Parathyroid adenoma (tissue), 2 donors: ENCODE measurements at regions not wholly inside any gene's neighbourhood (a gene's known extent, or its start where the extent isn't known, plus 50 kb on each side); places are given as distances from the start of the nearest gene placed in this dataset.

Experiments
- H2AFZ ChIP-seq: fragments of 300-600 bp; sonication (generic); one replicate; pipeline ENCODE4 v1.7.0; 2017; ENCODE audit warnings: antibody characterized with exemption, mild to moderate bottlenecking
- H3K27ac ChIP-seq: fragments of 300-600 bp; sonication (generic); one replicate; pipeline ENCODE4 v1.7.0; 2017
- H3K27me3 ChIP-seq: fragments of 300-600 bp; sonication (generic); one replicate; pipeline ENCODE4 v1.7.0; 2017; ENCODE audit warnings: low read length; ENCODE audit not compliant: control insufficient read depth, insufficient read depth
- H3K36me3 ChIP-seq: fragments of 300-600 bp; sonication (generic); one replicate; pipeline ENCODE4 v1.7.0; 2017; ENCODE audit warnings: low read length; ENCODE audit not compliant: control insufficient read depth, insufficient read depth
- H3K4me1 ChIP-seq: fragments of 300-600 bp; sonication (generic); one replicate; pipeline ENCODE4 v1.7.0; 2017; ENCODE audit warnings: control low read depth
- H3K4me2 ChIP-seq: fragments of 300-600 bp; sonication (generic); one replicate; pipeline ENCODE4 v1.7.0; 2017; ENCODE audit warnings: low read length
- H3K4me3 ChIP-seq: fragments of 300-600 bp; sonication (generic); one replicate; pipeline ENCODE4 v1.7.0; 2017; ENCODE audit warnings: low read depth, low read length
- H3K79me2 ChIP-seq: fragments of 300-600 bp; sonication (generic); one replicate; pipeline ENCODE4 v1.7.0; 2017; ENCODE audit warnings: control low read depth
- H3K9ac ChIP-seq: fragments of 300-600 bp; sonication (generic); one replicate; pipeline ENCODE4 v1.7.0; 2017; ENCODE audit warnings: mild to moderate bottlenecking
- H3K9me3 ChIP-seq: fragments of 300-600 bp; sonication (generic); one replicate; pipeline ENCODE4 v1.7.0; 2017; ENCODE audit warnings: low read length; ENCODE audit not compliant: control insufficient read depth
- CTCF ChIP-seq: fragments of 300-600 bp; sonication (generic); IDR thresholded peaks from one replicate; pipeline ENCODE4 v1.7.0; 2017; ENCODE audit warnings: antibody characterized with exemption, mild to moderate bottlenecking
- donor health status: primary hyperparathyroidism.

DNA sequence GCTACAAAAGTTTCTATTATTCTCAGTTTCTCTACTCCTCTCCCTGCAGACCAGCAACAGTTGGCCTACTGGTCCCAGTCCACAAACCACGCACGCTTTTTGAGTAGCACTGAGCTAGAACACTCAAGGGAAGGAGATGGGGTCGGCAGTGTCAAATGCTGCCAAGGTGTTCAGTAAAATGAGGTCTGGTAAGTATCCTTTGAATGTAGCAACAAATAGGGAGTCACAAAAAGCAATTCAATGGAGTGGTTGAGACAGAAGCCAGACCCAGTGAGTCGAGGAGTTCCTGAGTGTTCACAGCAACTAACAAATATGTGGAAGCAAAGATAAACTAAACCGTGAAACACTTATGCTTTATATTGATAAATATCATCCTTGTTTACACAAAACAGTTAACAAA lies 355.7 kb downstream of the MID1IP1 start:
- no peak overlapping the region for H3K9ac ChIP-seq
- no peak for TF ChIP-seq CTCF
- H2AFZ ChIP-seq, result no peak overlapping the region
- no peak overlapping the region for H3K4me3 ChIP-seq
- H3K4me1 ChIP-seq, result no peaks in the 10 kb centered on the region
- no peaks in the 10 kb centered on the region for H3K9me3 ChIP-seq
- H3K36me3 ChIP-seq, result no peaks in the 10 kb centered on the region
- H3K79me2 ChIP-seq, result no peaks in the 10 kb centered on the region
- H3K27me3 ChIP-seq, result no peaks in the 10 kb centered on the region
- no peak overlapping the region for H3K27ac ChIP-seq
- no peak overlapping the region for H3K4me2 ChIP-seq

GRCh38 chrX:39157796-39158195 lies 356.5 kb downstream of the MID1IP1 start:
- Histone ChIP-seq H3K4me2 (no peak overlapping the region), H3K36me3 (no peaks in the 10 kb centered on the region), H3K4me3 (no peak overlapping the region), H3K9me3 (no peaks in the 10 kb centered on the region), H2AFZ (no peak overlapping the region), H3K9ac (no peak overlapping the region), H3K79me2 (no peaks in the 10 kb centered on the region), H3K27ac (no peak overlapping the region), H3K4me1 (no peaks in the 10 kb centered on the region), H3K27me3 (no peaks in the 10 kb centered on the region)
- TF ChIP-seq CTCF, result no peak

DNA sequence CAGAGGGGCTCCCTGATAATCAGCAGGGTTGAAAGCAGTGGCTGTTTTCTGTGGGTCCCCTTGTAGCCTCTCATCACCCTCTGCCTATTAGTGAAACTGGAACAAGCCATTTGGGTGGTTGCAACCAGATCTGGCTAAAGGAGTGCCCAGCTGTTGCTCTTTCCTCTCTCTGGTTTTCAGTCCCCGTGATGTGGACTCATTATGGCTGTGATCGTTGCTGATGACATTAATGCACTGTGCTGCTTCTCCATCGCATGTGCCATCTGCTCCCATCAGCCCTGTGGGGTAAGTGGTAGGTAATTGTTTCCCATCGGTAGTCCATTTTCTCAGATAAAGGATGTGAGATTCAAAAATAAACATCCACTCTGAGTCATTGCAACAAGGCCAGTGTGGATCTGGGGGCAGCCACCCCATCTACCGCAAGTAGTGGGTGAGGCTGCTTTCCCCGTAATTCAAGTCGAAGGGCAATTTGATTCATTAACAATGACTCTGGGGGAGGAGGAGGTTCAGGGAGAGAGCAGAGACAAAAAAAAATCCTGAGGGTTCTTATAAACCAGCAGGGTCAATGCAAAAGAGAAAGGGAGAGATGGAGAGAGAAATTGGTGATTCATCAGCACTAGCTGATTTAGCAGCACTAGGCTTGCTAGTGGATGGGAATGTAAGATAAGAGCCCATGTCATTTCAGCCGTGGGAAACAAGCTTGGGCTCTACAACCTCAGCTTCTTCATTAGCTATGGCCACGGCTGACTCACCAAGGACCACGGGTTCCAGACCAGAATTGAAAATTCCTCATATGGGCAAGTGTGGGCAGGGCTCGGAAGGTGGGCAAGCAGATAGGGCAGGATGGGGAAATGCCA lies 357.8 kb downstream of the MID1IP1 start:
- Histone ChIP-seq H2AFZ (no peak overlapping the region), H3K9me3 (no peaks in the 10 kb centered on the region), H3K4me2 (no peak overlapping the region), H3K79me2 (no peaks in the 10 kb centered on the region), H3K9ac (no peak overlapping the region), H3K4me1 (no peaks in the 10 kb centered on the region), H3K4me3 (no peak overlapping the region), H3K36me3 (no peaks in the 10 kb centered on the region), H3K27ac (no peak overlapping the region), H3K27me3 (no peaks in the 10 kb centered on the region)
- no peak for TF ChIP-seq CTCF

GRCh38 chrX:39159921-39160507 lies 358.8 kb downstream of the MID1IP1 start:
- H3K27me3 ChIP-seq, result no peaks in the 10 kb centered on the region
- H3K9ac ChIP-seq, result no peak overlapping the region
- no peak overlapping the region for H3K4me2 ChIP-seq
- H3K36me3 ChIP-seq, result no peaks in the 10 kb centered on the region
- no peaks in the 10 kb centered on the region for H3K9me3 ChIP-seq
- no peak overlapping the region for H3K27ac ChIP-seq
- H3K79me2 ChIP-seq, result no peaks in the 10 kb centered on the region
- no peak for TF ChIP-seq CTCF
- no peak overlapping the region for H3K4me3 ChIP-seq
- H2AFZ ChIP-seq, result no peak overlapping the region
- H3K4me1 ChIP-seq, result no peaks in the 10 kb centered on the region
